ENCODE measurements at regions not wholly inside any gene's neighbourhood (a gene's known extent, or its start where the extent isn't known, plus 50 kb on each side); places are given as distances from the start of the nearest gene placed in this dataset.

DNA sequence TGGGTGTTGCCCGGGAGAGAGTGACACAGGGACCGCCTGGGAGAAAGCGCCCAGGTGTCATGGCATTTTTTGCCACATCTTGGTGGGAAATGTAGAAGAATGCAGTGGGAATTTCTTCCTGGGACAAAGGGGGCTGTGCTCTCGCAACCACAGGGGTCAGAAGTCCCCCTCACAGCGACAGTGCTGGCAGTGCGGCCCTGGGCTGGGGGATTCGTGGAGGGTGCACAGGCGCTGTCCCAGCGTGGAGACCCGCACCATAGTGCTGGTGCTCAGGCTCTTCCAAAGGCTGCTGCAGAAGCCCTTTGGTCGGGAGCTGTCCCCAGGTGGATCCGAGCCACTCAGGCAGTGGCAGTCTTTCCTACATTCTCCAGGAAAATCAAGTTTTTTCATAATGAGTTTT, 128.8 kb upstream of the SOX11 start:
- DNase-seq (ENCODE audit: extremely low spot score) = no peak
- Histone ChIP-seq H3K4me1 (peaks cover 0 to 8% (median 7%) of the 10 kb centered on the region in 4 donors), H3K27me3 (no peaks in the 10 kb centered on the region), H3K36me3 (no peaks in the 10 kb centered on the region), H3K4me3 (no peak overlapping the region), H3K27ac (replicated peaks in 1 of 4) (no peak overlapping the region), H3K9me3 (no peaks in the 10 kb centered on the region)
- WGBS = 78% methylated on average over 8 of the region's 12 CpGs
- TF ChIP-seq, protein P1, sequence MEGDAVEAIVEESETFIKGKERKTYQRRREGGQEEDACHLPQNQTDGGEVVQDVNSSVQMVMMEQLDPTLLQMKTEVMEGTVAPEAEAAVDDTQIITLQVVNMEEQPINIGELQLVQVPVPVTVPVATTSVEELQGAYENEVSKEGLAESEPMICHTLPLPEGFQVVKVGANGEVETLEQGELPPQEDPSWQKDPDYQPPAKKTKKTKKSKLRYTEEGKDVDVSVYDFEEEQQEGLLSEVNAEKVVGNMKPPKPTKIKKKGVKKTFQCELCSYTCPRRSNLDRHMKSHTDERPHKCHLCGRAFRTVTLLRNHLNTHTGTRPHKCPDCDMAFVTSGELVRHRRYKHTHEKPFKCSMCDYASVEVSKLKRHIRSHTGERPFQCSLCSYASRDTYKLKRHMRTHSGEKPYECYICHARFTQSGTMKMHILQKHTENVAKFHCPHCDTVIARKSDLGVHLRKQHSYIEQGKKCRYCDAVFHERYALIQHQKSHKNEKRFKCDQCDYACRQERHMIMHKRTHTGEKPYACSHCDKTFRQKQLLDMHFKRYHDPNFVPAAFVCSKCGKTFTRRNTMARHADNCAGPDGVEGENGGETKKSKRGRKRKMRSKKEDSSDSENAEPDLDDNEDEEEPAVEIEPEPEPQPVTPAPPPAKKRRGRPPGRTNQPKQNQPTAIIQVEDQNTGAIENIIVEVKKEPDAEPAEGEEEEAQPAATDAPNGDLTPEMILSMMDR (IDR thresholded peaks at IDR 0.05) = no peak
- TF ChIP-seq POLR2AphosphoS5 (IDR thresholded peaks at IDR 0.05) (no peak), POLR2A (IDR thresholded peaks at IDR 0.05; ENCODE audit: low read depth) (no peak), EP300 (IDR thresholded peaks at IDR 0.05) (no peak)
- intact Hi-C loops (cut with DNase I) = no loop called here

DNA sequence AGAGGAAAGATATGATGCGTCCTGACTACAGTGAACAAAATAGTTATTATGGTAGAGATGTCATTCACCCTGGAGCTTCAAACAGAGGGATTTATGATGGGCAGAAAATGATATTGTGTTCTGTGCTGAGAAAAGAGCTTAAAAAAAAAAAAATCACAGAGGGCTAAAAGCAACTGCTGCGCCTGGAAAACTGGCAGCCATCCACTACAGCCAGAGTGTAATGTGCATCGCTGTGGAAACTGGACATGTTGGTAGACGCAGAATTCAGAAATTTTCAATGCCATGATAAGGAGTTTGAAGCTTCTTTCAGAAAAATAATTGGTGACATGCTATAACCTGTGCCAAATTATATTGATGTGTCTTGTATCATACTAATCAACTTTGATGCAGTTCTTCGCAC, 122.9 kb upstream of the SOX11 start:
- TF ChIP-seq, protein P1 (IDR thresholded peaks at IDR 0.05) = no peak
- TF ChIP-seq POLR2A (IDR thresholded peaks at IDR 0.05; ENCODE audit: low read depth) (no peak), POLR2AphosphoS5 (IDR thresholded peaks at IDR 0.05) (no peak), EP300 (IDR thresholded peaks at IDR 0.05) (no peak)
- 87% methylated on average over 5 of the region's 5 CpGs for WGBS
- Histone ChIP-seq H3K36me3 (no peaks in the 10 kb centered on the region), H3K27me3 (no peaks in the 10 kb centered on the region), H3K27ac (replicated peaks in 1 of 4) (no peak overlapping the region), H3K4me3 (no peak overlapping the region), H3K9me3 (no peaks in the 10 kb centered on the region), H3K4me1 (no peaks in the 10 kb centered on the region)
- intact Hi-C loops (cut with DNase I) = no loop called here
- DNase-seq (ENCODE audit: extremely low spot score) = no peak

DNA sequence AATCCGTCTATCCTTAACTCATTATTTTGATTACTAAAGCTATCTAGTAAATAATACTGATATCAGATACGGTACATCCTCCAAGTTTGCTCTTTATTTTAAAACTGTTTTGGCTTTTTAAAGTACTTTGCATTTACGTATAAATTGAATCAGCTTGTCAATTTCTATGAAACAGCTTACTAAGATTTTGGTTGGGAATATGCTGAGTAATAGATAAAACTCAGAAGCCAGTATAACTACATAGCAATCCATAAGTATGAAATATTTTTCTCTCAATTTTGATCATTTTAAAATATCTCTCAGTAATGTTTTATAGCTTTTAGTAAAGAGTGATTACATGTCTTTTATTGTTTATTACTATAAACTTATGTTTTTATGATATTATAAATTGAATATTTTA, 116.2 kb upstream of the SOX11 start:
- WGBS = 90% methylated on average over 3 of the region's 3 CpGs
- Histone ChIP-seq H3K36me3 (no peaks in the 10 kb centered on the region), H3K9me3 (peaks cover 0 to 18% (median 4%) of the 10 kb centered on the region in 4 donors), H3K4me3 (no peak overlapping the region), H3K27ac (replicated peaks in 1 of 4) (no peak overlapping the region), H3K27me3 (no peaks in the 10 kb centered on the region), H3K4me1 (no peaks in the 10 kb centered on the region)
- intact Hi-C loops (cut with DNase I) = no loop called here
- no peak for DNase-seq (ENCODE audit: extremely low spot score)
- TF ChIP-seq, protein P1 (IDR thresholded peaks at IDR 0.05) = no peak
- TF ChIP-seq POLR2AphosphoS5 (IDR thresholded peaks at IDR 0.05) (no peak), POLR2A (IDR thresholded peaks at IDR 0.05; ENCODE audit: low read depth) (no peak), EP300 (IDR thresholded peaks at IDR 0.05) (no peak)

DNA sequence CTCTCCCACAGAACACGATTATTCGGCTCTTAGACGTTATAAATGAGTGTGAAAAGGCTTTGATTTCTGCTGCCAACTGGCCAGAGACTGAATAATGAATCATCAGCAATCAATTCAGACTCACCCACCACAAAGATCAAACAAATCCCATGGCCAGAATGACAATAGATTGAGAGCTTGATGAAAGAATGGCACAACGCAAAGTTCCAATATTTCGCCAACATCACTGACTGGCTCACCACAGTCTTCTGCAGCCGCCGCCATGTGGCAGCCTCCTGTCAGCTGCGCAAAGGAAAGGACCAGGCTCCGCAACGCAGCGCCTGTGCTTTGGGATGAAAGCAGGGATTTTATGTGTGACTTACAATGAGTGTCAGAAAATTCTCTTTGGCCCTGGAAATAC, 104.4 kb upstream of the SOX11 start:
- 79% methylated on average over 11 of the region's 11 CpGs for WGBS
- intact Hi-C loops (cut with DNase I) = no loop called here
- no peak for TF ChIP-seq EP300 (IDR thresholded peaks at IDR 0.05)
- no peak for TF ChIP-seq POLR2A (IDR thresholded peaks at IDR 0.05; ENCODE audit: low read depth)
- TF ChIP-seq, protein P1 (IDR thresholded peaks at IDR 0.05) = no peak
- TF ChIP-seq POLR2AphosphoS5 (IDR thresholded peaks at IDR 0.05) = no peak
- Histone ChIP-seq H3K4me3 (no peak overlapping the region), H3K36me3 (no peaks in the 10 kb centered on the region), H3K27me3 (peaks cover 0 to 4% (median 0%) of the 10 kb centered on the region in 4 donors), H3K4me1 (no peaks in the 10 kb centered on the region), H3K9me3 (no peaks in the 10 kb centered on the region), H3K27ac (replicated peaks in 1 of 4) (no peak overlapping the region)
- DNase-seq (ENCODE audit: extremely low spot score) = no peak

DNA sequence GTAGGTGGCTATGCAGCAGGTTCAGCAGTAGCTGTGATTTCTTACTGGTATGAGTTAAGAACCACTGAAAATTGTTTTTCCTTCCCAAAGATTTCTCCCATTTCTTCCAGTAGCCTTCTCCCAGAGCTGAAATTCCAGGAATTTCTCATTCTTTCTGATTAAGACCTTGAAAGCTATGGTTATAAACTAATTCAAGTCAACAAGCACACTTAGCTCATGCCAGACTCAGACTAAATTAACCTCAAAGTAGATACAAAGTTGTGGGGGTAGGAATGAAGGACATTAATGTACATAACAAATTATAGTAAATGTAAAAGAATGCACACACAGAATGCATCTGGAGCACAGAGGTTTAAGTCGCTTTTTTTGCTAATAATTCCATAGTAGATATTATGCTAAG, 103.6 kb upstream of the SOX11 start:
- no peak for DNase-seq (ENCODE audit: extremely low spot score)
- H3K4me1 ChIP-seq = no peaks in the 10 kb centered on the region
- intact Hi-C loops (cut with DNase I) = no loop called here
- H3K27me3 ChIP-seq = peaks cover 0 to 4% (median 0%) of the 10 kb centered on the region in 4 donors
- H3K4me3 ChIP-seq = no peak overlapping the region
- H3K27ac ChIP-seq (replicated peaks in 1 of 4) = no peak overlapping the region
- no peaks in the 10 kb centered on the region for H3K9me3 ChIP-seq
- TF ChIP-seq, protein P1 (IDR thresholded peaks at IDR 0.05) = no peak
- no peak for TF ChIP-seq EP300 (IDR thresholded peaks at IDR 0.05)
- TF ChIP-seq POLR2A (IDR thresholded peaks at IDR 0.05; ENCODE audit: low read depth) = no peak
- WGBS = 75% methylated on average over 1 of the region's 1 CpG
- no peaks in the 10 kb centered on the region for H3K36me3 ChIP-seq
